Fibroblast of mammary gland (primary cell): ENCODE measurements at regions not wholly inside any gene's neighbourhood (a gene's known extent, or its start where the extent isn't known, plus 50 kb on each side); places are given as distances from the start of the nearest gene placed in this dataset.

ENCODE experiments used
- DNase-seq: peaks from one replicate; pipeline ENCODE4 v3.0.0-alpha.2; 2010; ENCODE audit warnings: low read depth
- H3K4me3 ChIP-seq: 2 replicates; pipeline ENCODE4 v1.5.1; 2011; ENCODE audit warnings: low read depth, mild to moderate bottlenecking, low read length, moderate library complexity; ENCODE audit not compliant: control insufficient read depth
- CTCF ChIP-seq: conservative IDR thresholded peaks from 2 replicates; pipeline ENCODE4 v1.5.1; 2011; ENCODE audit warnings: low read depth, low read length, inconsistent platforms; ENCODE audit not compliant: control insufficient read depth, insufficient read depth

DNA sequence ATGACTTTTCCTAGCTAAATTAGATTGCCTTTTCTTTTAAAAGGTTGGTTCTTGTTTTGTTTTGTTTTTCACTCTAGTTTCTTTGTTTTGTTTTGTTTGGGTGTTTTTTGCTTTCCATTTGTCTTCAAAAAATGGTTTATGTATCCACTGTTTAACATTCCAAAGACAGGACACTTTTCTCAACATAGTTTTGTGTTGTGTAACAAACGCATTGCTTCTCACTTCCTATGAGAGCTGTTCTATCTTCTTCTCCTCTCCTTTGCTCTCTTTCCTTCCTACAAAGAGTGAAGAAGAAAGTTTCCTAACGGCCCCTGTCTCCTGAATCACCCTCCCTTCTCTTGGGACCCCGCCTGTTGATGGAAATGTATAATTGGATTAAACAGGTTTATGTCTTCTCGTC is 539.7 kb downstream of the ACTL7B start:
- DNase-seq: no peak
- TF ChIP-seq CTCF: no peak
- H3K4me3 ChIP-seq: no peak overlapping the region

DNA sequence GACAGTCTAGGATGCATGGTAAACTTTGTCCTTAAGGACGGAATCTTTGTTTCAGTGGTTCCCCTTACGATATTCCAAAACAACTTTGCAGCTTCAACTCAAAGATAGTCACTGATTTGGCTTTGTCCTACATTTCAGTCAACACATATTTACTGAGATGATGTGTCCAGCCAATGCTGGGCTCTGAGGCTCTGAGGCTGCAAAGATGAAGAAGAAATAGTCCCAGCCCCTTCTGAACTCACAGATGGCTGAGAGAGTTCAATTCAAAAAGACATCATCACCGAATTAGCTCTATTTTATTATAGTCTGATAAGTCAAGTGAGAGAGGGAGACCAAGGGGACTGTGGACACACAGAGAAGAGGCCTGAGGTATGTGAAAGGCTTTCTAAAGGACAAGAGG is 544.0 kb downstream of the ACTL7B start:
- no peak overlapping the region for H3K4me3 ChIP-seq
- DNase-seq: no peak
- TF ChIP-seq CTCF: no peak

DNA sequence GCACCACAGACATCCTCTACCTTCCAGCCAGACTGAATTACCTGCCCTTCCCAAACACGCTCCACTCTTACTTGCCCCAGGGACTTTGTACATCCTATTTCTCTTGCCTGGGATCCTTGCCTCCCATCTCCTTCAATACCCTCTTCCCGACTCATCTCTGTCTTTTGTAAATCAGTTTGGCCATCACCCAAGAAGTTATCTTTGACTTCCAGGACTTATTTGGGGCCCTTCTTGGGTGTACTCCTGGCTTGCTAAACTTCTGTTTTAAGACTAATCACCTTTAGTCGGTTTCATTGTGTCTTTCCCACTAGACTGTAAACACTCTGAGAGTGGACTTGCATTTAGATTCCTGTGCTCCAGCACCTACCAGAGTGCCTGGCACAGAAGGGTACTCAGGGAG is 545.6 kb downstream of the ACTL7B start:
- no peak for TF ChIP-seq CTCF
- DNase-seq: no peak

DNA sequence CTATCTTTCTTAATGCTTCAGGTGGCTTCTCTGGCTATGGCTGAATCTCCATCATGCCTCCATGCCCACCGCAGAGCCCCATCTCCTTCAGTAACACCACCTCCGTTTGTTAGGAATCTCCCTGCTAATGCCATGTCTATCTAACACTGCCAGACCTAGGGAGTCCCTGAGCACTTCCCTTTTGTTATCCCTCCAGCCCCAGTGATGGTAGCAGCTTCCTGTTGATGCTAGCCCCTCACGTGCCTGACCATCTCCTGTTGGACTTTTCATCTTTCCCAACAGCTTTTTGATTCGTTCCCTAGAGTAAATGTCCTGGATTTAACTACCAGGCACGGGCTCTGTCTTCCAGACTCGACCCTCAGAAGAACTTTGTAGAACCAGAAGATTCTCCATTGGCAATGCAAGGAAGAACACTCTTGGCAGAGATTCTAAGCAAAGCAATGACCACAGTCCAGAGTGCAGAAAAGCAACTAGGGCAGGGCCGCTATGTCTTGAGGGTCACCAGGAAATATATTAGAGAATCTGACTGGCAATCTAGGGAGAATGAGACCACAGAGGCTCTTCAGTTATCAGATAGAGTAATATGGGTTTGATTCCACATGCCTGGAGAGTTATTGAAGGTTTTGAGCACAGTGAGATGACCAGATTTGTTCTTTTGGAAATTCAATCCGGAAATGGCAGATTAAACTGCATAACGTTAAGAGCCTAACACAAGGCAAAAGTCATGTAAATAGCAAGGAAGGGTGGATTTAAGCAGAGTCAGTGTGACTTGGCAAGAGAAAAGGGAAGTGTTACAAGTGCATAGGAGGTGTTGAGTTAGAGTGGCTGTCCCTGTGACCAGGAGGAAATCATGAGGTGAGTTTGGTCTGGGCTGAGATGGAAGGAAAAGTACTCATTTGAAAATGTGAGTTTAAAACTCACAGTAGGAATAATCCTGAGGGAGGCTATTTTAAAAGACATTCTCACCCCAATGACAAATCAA is 555.2 kb downstream of the ACTL7B start:
- no peak for TF ChIP-seq CTCF
- no peak overlapping the region for H3K4me3 ChIP-seq
- DNase-seq: no peak

More for the DNA sequence above, 545.6 kb downstream of the ACTL7B start:
- H3K4me3 ChIP-seq: no peak overlapping the region

DNA sequence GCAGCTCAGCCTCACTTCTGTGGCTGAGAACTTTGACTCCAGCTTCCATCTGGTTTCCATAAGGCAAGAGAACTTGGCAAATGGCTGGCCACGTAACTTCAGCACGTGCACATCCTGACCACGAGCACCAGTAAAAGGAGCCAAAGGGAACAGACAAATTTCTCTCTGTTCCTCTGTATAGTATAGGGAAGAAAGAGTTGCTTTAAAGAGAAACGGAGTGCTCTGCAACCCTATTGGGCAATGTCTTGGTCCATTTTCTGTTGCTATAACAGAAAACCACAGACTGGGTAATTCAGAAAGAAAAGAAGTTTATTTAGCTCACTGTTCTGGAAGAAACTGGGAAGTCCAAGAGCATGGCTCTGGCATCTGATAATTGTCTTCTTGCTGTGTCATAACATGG is 558.7 kb downstream of the ACTL7B start:
- H3K4me3 ChIP-seq: no peak overlapping the region
- peak; percentile 99 for DNase-seq
- no peak for TF ChIP-seq CTCF

DNA sequence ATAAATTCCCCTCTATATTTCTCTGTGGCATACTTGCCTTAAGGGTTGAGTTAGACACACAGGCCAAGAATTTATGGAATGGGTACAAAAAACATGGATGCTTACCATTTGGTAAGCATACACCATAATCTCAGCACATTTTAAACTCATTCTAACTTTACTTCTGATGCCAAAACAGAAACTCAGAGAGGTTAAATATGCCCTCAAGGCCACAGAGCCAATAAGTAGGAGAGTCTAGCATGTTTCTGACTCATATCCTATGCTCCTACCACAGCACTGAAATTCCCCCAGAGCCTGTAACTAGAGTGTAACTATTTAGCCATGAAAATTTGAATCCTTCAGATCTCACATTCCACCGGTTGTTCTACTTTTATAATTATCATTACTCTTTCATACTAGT is 559.7 kb downstream of the ACTL7B start:
- DNase-seq: peak; percentile 89
- TF ChIP-seq CTCF: no peak
- no peak overlapping the region for H3K4me3 ChIP-seq
